MCF 10A (cell line): ENCODE measurements at regions not wholly inside any gene's neighbourhood (a gene's known extent, or its start where the extent isn't known, plus 50 kb on each side); places are given as distances from the start of the nearest gene placed in this dataset.

Experiments used
- BruUV-seq: library from RNA; stranded (reverse); fragments of 400-500 nt; replicated peaks from 2 replicates; lab custom pipeline; 2021; lab: Mats Ljungman, UMichigan
- CTCF ChIA-PET: fragments of 300-600 bp; sonication (Branson Sonifier 250); formaldehyde crosslinking; extraction: SDS; loops from one replicate; lab custom pipeline; 2021; ENCODE audit warnings: antibody characterized with exemption, inconsistent platforms; lab: Yijun Ruan, JAX
- POLR2A ChIA-PET: fragments of 300-600, 350-650 bp; sonication (Branson Sonifier 250); formaldehyde crosslinking; extraction: SDS; loops from one replicate; lab custom pipeline; 2020; ENCODE audit warnings: antibody characterized with exemption, inconsistent platforms; lab: Yijun Ruan, JAX
- DNase-seq: peaks from one replicate; pipeline ENCODE4 v3.0.0-alpha.2; 2018; ENCODE audit not compliant: unreplicated experiment
- H3K27ac Mint-ChIP-seq: one replicate; pipeline ENCODE4 v1.8.0; 2022; ENCODE audit warnings: mild to moderate bottlenecking, low read depth, mixed read lengths; ENCODE audit not compliant: unreplicated experiment
- H3K27me3 Mint-ChIP-seq: one replicate; pipeline ENCODE4 v1.8.0; 2022; ENCODE audit warnings: mixed read lengths; ENCODE audit not compliant: insufficient read depth, unreplicated experiment
- H3K36me3 Mint-ChIP-seq: one replicate; pipeline ENCODE4 v1.8.0; 2022; ENCODE audit warnings: mild to moderate bottlenecking, moderate library complexity, mixed read lengths; ENCODE audit not compliant: insufficient read depth, unreplicated experiment
- H3K4me1 Mint-ChIP-seq: one replicate; pipeline ENCODE4 v1.8.0; 2022; ENCODE audit warnings: mixed read lengths; ENCODE audit not compliant: insufficient read depth, unreplicated experiment
- H3K4me3 Mint-ChIP-seq: one replicate; pipeline ENCODE4 v1.8.0; 2022; ENCODE audit warnings: mild to moderate bottlenecking, moderate library complexity, mixed read lengths; ENCODE audit not compliant: unreplicated experiment
- H3K9me3 Mint-ChIP-seq: one replicate; pipeline ENCODE4 v1.8.0; 2022; ENCODE audit warnings: mixed read lengths; ENCODE audit not compliant: unreplicated experiment
- intact Hi-C: fragments of 100-400 bp; cut with micrococcal nuclease; formaldehyde crosslinking; loops from 2 replicates; pipeline ENCODE4 v1.14.1; 2022
- TF ChIP-seq, protein P1 (sequence below): fragments of 200-600 bp; IDR thresholded peaks from one replicate; pipeline ENCODE4 v1.8.0; 2022; ENCODE audit warnings: antibody characterized with exemption, mild to moderate bottlenecking; ENCODE audit not compliant: unreplicated experiment

DNA sequence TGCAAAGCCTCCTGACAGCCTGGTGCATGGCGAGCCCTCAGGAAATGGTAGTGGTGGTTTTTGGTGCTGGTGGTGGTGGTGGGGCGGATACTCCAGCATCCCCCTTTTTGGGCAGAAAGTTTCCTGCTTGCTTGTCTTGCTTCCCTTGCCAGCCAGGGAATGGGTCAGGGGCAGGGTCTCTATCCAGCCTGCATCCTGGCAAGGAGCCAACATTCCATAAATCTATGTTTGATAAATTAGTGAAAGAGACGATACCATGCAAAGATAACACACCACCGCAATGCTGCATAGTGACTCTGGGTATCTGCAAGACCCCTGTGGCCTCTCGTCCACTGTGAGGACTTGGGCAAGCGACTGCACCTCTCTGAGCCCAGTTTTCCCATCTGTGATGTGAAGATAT is 246.2 kb downstream of the LRFN2 start:
- H3K4me1 Mint-ChIP-seq, result no peaks in the 10 kb centered on the region
- intact Hi-C loops, result no loop called here
- DNase-seq, result no peak
- CTCF ChIA-PET, result interaction anchor here (0.6 kb wide), 1 partner anchor 144 kb away, joined by 3 read pairs; no protein-coding TSS in a partner anchor
- TF ChIP-seq, protein P1, sequence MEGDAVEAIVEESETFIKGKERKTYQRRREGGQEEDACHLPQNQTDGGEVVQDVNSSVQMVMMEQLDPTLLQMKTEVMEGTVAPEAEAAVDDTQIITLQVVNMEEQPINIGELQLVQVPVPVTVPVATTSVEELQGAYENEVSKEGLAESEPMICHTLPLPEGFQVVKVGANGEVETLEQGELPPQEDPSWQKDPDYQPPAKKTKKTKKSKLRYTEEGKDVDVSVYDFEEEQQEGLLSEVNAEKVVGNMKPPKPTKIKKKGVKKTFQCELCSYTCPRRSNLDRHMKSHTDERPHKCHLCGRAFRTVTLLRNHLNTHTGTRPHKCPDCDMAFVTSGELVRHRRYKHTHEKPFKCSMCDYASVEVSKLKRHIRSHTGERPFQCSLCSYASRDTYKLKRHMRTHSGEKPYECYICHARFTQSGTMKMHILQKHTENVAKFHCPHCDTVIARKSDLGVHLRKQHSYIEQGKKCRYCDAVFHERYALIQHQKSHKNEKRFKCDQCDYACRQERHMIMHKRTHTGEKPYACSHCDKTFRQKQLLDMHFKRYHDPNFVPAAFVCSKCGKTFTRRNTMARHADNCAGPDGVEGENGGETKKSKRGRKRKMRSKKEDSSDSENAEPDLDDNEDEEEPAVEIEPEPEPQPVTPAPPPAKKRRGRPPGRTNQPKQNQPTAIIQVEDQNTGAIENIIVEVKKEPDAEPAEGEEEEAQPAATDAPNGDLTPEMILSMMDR, result no peak
- peaks cover 17% of the 10 kb centered on the region for H3K9me3 Mint-ChIP-seq
- no peaks in the 10 kb centered on the region for H3K36me3 Mint-ChIP-seq
- BruUV-seq, result no TSS peak
- H3K27me3 Mint-ChIP-seq, result no peaks in the 10 kb centered on the region
- POLR2A ChIA-PET, result no interaction called here
- H3K4me3 Mint-ChIP-seq, result no peak overlapping the region
- H3K27ac Mint-ChIP-seq, result no peak overlapping the region

DNA sequence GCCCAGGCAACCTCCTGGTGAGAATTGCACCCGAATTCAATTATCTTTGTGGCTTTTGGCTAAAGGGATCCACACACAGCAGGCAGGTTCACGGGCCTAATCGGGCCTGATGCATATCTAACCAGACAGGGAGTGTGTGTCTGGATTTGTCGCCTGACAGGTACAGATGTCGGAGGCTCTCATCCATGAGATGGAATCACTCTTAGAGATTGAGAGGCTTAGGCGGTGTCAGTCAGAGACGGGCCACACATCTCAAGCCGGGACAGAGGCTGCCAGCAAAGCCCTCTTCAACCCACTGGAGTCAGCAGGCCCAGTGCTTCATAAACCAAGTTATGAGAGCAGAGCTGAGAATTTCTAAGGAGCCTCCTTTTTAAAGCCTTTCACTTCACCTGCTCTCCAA is 247.0 kb downstream of the LRFN2 start:
- peaks cover 17% of the 10 kb centered on the region for H3K9me3 Mint-ChIP-seq
- H3K4me3 Mint-ChIP-seq, result no peak overlapping the region
- H3K4me1 Mint-ChIP-seq, result no peaks in the 10 kb centered on the region

DNA sequence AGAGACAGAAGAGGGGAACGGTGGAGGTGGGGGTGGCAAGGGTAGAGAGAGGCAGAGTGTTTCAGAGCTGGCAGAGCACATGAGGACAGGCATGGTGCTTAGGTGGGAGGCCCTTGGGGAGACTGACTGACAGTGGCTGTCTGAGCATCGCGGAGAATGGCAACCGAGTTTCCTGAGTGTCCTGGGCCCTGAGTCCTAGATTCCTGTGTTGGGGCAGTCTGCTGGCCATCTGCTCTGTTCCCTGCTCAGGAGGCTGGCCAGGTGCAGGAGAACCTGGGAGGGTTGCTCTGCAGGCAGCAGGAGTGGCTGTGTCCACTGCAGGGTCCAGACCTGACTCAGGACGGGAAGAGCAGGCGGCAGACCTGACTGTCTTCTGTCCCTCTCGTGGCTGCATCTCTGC is 248.9 kb downstream of the LRFN2 start:
- intact Hi-C loops, result no loop called here

More for the DNA sequence above, 247.0 kb downstream of the LRFN2 start:
- no peak for DNase-seq
- POLR2A ChIA-PET, result no interaction called here
- Mint-ChIP-seq H3K27ac (no peak overlapping the region), H3K27me3 (no peaks in the 10 kb centered on the region), H3K36me3 (no peaks in the 10 kb centered on the region)
- BruUV-seq, result no TSS peak
- TF ChIP-seq, protein P1, result no peak
- CTCF ChIA-PET, result interaction anchor here (0.6 to 0.7 kb wide), 2 partner anchors 270 to 721 kb away, joined by 3 read pairs; no protein-coding TSS in a partner anchor
- intact Hi-C loops, result no loop called here

DNA sequence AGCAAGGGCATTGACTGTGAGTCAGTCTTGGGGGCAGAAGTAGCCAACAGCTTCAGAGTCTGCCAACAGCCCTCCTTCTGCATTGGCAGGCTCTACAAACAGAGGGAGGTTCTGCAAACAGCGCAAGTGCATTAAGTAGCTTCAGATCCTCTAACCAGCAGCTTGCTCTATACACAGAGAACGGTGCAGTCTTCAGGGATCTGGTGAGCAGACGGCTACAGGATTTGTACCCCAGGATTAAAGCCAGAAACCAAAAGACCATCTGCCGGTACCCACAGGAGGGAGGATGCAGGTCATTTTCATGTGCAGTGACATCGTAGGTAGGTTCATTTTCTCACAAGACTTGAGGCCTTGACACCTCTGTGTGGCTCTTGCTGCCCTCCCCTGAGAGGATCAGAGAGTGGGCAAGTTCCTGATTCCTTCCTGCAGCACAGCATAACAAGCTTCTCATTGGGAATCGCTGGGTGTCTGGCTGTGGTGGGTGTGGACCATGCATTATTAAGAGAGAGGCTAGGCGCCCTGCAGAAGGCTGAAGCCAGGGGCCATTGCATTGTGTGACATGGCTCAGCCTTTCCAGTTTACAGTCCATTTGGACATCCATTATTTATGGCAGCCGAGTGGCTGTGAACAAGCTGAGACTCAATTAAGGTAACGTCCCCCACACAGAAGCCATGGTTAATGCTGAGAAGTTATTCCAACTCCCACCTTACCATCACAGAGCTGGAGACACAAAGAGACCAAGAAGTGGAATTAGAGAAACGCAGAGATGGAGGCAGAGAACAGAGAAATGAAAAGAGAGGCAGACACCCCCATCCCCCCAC is 250.0 kb downstream of the LRFN2 start:
- no peak overlapping the region for H3K27ac Mint-ChIP-seq
- no peaks in the 10 kb centered on the region for H3K27me3 Mint-ChIP-seq
- TF ChIP-seq, protein P1, result no peak
- H3K9me3 Mint-ChIP-seq, result peaks cover 18% of the 10 kb centered on the region
- DNase-seq, result no peak
- H3K4me3 Mint-ChIP-seq, result no peak overlapping the region
- CTCF ChIA-PET, result interaction anchor here (0.5 to 0.9 kb wide), 2 partner anchors 667 to 717 kb away, joined by 3 to 4 read pairs; no protein-coding TSS in a partner anchor
- POLR2A ChIA-PET, result no interaction called here
- intact Hi-C loops, result no loop called here
- no peaks in the 10 kb centered on the region for H3K4me1 Mint-ChIP-seq
- no TSS peak for BruUV-seq
- no peaks in the 10 kb centered on the region for H3K36me3 Mint-ChIP-seq

More for the DNA sequence above, 248.9 kb downstream of the LRFN2 start:
- H3K4me3 Mint-ChIP-seq, result no peak overlapping the region
- DNase-seq, result no peak
- no peak overlapping the region for H3K27ac Mint-ChIP-seq
- no peaks in the 10 kb centered on the region for H3K4me1 Mint-ChIP-seq
- CTCF ChIA-PET, result no interaction called here
- POLR2A ChIA-PET, result no interaction called here
- no peaks in the 10 kb centered on the region for H3K36me3 Mint-ChIP-seq
- TF ChIP-seq, protein P1, result no peak
- H3K9me3 Mint-ChIP-seq, result peaks cover 10% of the 10 kb centered on the region
- no TSS peak for BruUV-seq
- H3K27me3 Mint-ChIP-seq, result no peaks in the 10 kb centered on the region
